Endothelial cell of umbilical vein (primary cell): ENCODE measurements at regions not wholly inside any gene's neighbourhood (a gene's known extent, or its start where the extent isn't known, plus 50 kb on each side); places are given as distances from the start of the nearest gene placed in this dataset.

Experiments
- BruUV-seq: library from RNA; stranded (reverse); fragments of 400-500 nt; replicated peaks from 2 replicates; lab custom pipeline; 2021; lab: Mats Ljungman, UMichigan
- CTCF ChIA-PET: fragments of 300-600, 350-600 bp; sonication (Branson Sonifier 250); formaldehyde crosslinking; loops from one replicate; lab custom pipeline; 2021; ENCODE audit warnings: antibody characterized with exemption, inconsistent platforms; lab: Charles Lee
- POLR2A ChIA-PET: fragments of 300-600, 350-600 bp; sonication (Branson Sonifier 250); formaldehyde crosslinking; loops from one replicate; lab custom pipeline; 2021; ENCODE audit warnings: antibody characterized with exemption, inconsistent platforms; lab: Charles Lee
- DNase-seq: peaks from one replicate; pipeline ENCODE4 v3.0.0-alpha.2; 2011; ENCODE audit warnings: low read depth, low spot score
- FAIRE-seq: peaks from 2 replicates; lab custom pipeline; 2011; peaks lifted over from hg19 to GRCh38; lab: Jason Lieb, UNC
- H2AFZ ChIP-seq: 2 replicates; pipeline ENCODE4 v1.6.0; 2012; ENCODE audit warnings: low read depth, low read length, control low read depth, inconsistent platforms
- H3K27ac ChIP-seq: 2 replicates; pipeline ENCODE4 v1.5.1; 2011; ENCODE audit warnings: low read depth, mild to moderate bottlenecking, control low read depth, low read length, moderate library complexity; ENCODE audit not compliant: insufficient read depth
- H3K27me3 ChIP-seq, 2 experiments: 2 replicates each; pipeline versions ENCODE4 v1.6.0 to v1.6.1; 2011; ENCODE audit warnings: low read length in 2 of 2, mixed read lengths in 1 of 2; ENCODE audit not compliant: control insufficient read depth in 2 of 2, insufficient read depth in 2 of 2
- H3K36me3 ChIP-seq, 2 experiments: 2 replicates in 1 of 2; 3 replicates in 1 of 2; pipeline ENCODE4 v1.5.1; 2011; ENCODE audit warnings: low read length in 2 of 2, mild to moderate bottlenecking in 1 of 2, moderate library complexity in 1 of 2; ENCODE audit not compliant: control insufficient read depth in 2 of 2, insufficient read depth in 2 of 2; ENCODE audit errors: extremely low read depth in 1 of 2
- H3K4me1 ChIP-seq: 3 replicates; pipeline ENCODE4 v1.5.1; 2011; ENCODE audit warnings: mild to moderate bottlenecking, low read length; ENCODE audit not compliant: control insufficient read depth, insufficient read depth; ENCODE audit errors: extremely low read depth
- H3K4me2 ChIP-seq: 2 replicates; pipeline ENCODE4 v1.6.1; 2011; ENCODE audit warnings: low read length, control low read depth, mixed read lengths; ENCODE audit not compliant: insufficient read depth
- H3K4me3 ChIP-seq, 3 experiments: fragments of 200-600 bp in 1 of 3; sonication (generic), shearing (Covaris generic) in 1 of 3; replicated peaks in 1 of 3; 2 replicates each; pipeline ENCODE4 v1.5.1; 2011 to 2016; ENCODE audit warnings: control low read depth in 3 of 3, low read length in 3 of 3, mild to moderate bottlenecking in 2 of 3, inconsistent platforms in 1 of 3, low read depth in 1 of 3, moderate library complexity in 1 of 3; ENCODE audit not compliant: insufficient read depth in 1 of 3
- H3K79me2 ChIP-seq: 2 replicates; pipeline ENCODE4 v1.6.0; 2012; ENCODE audit warnings: low read length, inconsistent platforms; ENCODE audit not compliant: control insufficient read depth, insufficient read depth
- H3K9ac ChIP-seq: replicated peaks from 2 replicates; pipeline ENCODE3; 2011; ENCODE audit warnings: low read length, control low read depth; ENCODE audit not compliant: insufficient read depth; ENCODE audit errors: extremely low read depth
- H3K9me1 ChIP-seq: replicated peaks from 3 replicates; pipeline ENCODE4 v1.6.0; 2011; ENCODE audit warnings: mild to moderate bottlenecking, low read length; ENCODE audit not compliant: control insufficient read depth, insufficient read depth; ENCODE audit errors: extremely low read depth
- H3K9me3 ChIP-seq: replicated peaks from 2 replicates; pipeline ENCODE4 v1.5.1; 2012; ENCODE audit warnings: low read length, inconsistent platforms; ENCODE audit not compliant: control insufficient read depth, insufficient read depth
- H4K20me1 ChIP-seq: replicated peaks from 2 replicates; pipeline ENCODE3; 2011; ENCODE audit warnings: mild to moderate bottlenecking, low read length; ENCODE audit not compliant: control insufficient read depth, insufficient read depth; ENCODE audit errors: extremely low read depth
- EZH2 ChIP-seq: IDR thresholded peaks from 2 replicates; pipeline ENCODE4 v1.6.1; 2012; ENCODE audit warnings: borderline replicate concordance, low read depth, mild to moderate bottlenecking, moderate library complexity, low read length, inconsistent platforms; ENCODE audit not compliant: severe bottlenecking
- MAX ChIP-seq: IDR thresholded peaks from 2 replicates; pipeline ENCODE4 v1.6.1; 2011; ENCODE audit not compliant: insufficient read depth, insufficient read length
- MYC ChIP-seq: IDR thresholded peaks from one replicate; pipeline ENCODE4 v1.6.1; 2011; ENCODE audit warnings: mild to moderate bottlenecking, low read depth, low read length
- POLR2A ChIP-seq: IDR thresholded peaks from 2 replicates; pipeline ENCODE4 v1.6.1; 2012; ENCODE audit warnings: low read depth, mild to moderate bottlenecking, control low read depth, low read length
- dilution Hi-C: fragments of 300-500 bp; cut with MboI; formaldehyde crosslinking; loops from one replicate; pipeline ENCODE4 v1.15.0; 2019; ENCODE audit warnings: low sequenced_read_pairs; ENCODE audit not compliant: extremely low pct_ligation_motif_present
- intact Hi-C: fragments of 100-400 bp; cut with micrococcal nuclease; formaldehyde crosslinking; loops from one replicate; pipeline ENCODE4 v1.10.0; 2022

- no TSS peak for BruUV-seq
- Histone ChIP-seq H3K4me2 (no peak overlapping the region), H3K79me2 (no peaks in the 10 kb centered on the region), H4K20me1 (no peaks in the 10 kb centered on the region), H3K36me3 (no peaks in the 10 kb centered on the region), H3K9ac (no peak overlapping the region), H3K4me3 (no peak overlapping the region), H3K4me1 (no peaks in the 10 kb centered on the region), H2AFZ (no peak overlapping the region), H3K27ac (no peak overlapping the region), H3K9me3 (peaks cover 7% of the 10 kb centered on the region), H3K27me3 (no peaks in the 10 kb centered on the region), H3K9me1 (no peaks in the 10 kb centered on the region)
- DNase-seq (no peak), FAIRE-seq (no peak)
- ChIA-PET POLR2A (interaction anchor here (0.6 kb wide), 1 partner anchor 623 kb away, joined by 12 read pairs; no protein-coding TSS in a partner anchor), CTCF (no interaction called here)
- intact Hi-C loops (no loop called here), dilution Hi-C loops (no loop called here)
- TF ChIP-seq MAX, result no peak
- TF ChIP-seq POLR2A, result no peak
- TF ChIP-seq EZH2, result no peak
These were observed 750.4 kb upstream of the AGA start for GRCh38 chr4:178192611-178193010.

DNA sequence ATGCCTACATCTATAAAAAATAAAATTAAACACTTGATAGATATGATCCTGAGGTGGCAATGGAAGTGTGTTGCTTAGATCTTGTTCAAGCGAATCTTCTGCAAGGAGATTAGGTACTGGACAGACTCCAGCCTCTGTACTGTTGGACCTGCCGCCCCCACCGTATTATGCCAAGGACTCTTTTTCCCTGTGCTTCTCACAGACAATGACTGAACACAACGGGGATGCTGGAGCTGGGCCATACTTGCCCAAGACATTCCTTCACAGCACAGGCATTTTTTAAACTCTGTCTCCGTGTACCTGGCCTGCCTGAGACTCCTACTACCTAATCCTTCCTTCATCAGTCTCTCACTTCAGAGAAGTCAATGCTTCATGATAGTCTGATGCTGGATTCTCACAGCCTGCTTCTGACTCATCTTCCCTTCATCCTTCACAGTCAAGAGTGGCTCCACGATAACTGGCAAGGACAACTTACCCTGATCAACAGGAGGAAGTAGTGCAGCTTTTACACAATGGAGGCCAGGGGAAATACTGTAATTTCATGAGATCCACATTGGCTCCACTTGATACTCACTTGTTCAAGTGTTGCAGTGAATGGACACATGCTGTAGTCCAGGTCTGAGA is 754.6 kb upstream of the AGA start:
- H3K36me3 ChIP-seq, result no peaks in the 10 kb centered on the region
- no peak for TF ChIP-seq MYC
- FAIRE-seq (no peak), DNase-seq (no peak)
- H3K27me3 ChIP-seq, result no peaks in the 10 kb centered on the region
- no TSS peak for BruUV-seq
- H3K4me1 ChIP-seq, result no peaks in the 10 kb centered on the region
- CTCF ChIA-PET, result no interaction called here
- no peak overlapping the region for H3K27ac ChIP-seq
- H3K79me2 ChIP-seq, result no peaks in the 10 kb centered on the region
- H3K4me2 ChIP-seq, result no peak overlapping the region
- no peak overlapping the region for H2AFZ ChIP-seq
- POLR2A ChIA-PET, result no interaction called here
- no peak overlapping the region for H3K9ac ChIP-seq
- no peak overlapping the region for H3K4me3 ChIP-seq
- H3K9me3 ChIP-seq, result peaks cover 6% of the 10 kb centered on the region
- no peaks in the 10 kb centered on the region for H4K20me1 ChIP-seq
- dilution Hi-C loops (no loop called here), intact Hi-C loops (no loop called here)
- H3K9me1 ChIP-seq, result no peaks in the 10 kb centered on the region
